ENCODE measurements at regions not wholly inside any gene's neighbourhood (a gene's known extent, or its start where the extent isn't known, plus 50 kb on each side); places are given as distances from the start of the nearest gene placed in this dataset.

DNA sequence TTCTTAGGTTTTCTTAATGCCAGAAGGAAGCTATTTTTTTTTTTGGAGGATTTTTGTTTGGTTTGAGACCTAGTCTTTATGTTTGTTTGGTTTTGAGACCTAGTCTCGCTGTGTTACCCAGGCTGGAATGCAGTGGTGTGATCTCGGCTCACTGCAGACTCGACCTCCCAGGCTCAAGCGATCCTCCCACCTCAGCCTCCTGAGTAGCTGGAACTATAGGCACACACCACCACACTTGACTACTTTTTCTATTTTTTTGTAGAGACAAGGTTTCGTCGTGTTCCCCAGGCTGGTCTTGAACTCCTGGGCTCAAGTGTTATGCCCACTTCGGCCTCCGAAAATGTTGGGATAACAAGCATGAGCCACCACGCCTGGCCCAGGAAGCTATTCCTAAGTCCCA lies 67.8 kb upstream of the NHSL1 start:
- no peak for TF ChIP-seq ZBTB21 (tag by site-specific recombination; IDR thresholded peaks at IDR 0.05)
- TF ChIP-seq, protein P1, sequence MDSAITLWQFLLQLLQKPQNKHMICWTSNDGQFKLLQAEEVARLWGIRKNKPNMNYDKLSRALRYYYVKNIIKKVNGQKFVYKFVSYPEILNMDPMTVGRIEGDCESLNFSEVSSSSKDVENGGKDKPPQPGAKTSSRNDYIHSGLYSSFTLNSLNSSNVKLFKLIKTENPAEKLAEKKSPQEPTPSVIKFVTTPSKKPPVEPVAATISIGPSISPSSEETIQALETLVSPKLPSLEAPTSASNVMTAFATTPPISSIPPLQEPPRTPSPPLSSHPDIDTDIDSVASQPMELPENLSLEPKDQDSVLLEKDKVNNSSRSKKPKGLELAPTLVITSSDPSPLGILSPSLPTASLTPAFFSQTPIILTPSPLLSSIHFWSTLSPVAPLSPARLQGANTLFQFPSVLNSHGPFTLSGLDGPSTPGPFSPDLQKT (IDR thresholded peaks at IDR 0.05; ENCODE audit: borderline replicate concordance, low read depth, low read length): no peak
- TF ChIP-seq SP2 (tag by site-specific recombination; IDR thresholded peaks at IDR 0.05): no peak
- TF ChIP-seq, protein P2, sequence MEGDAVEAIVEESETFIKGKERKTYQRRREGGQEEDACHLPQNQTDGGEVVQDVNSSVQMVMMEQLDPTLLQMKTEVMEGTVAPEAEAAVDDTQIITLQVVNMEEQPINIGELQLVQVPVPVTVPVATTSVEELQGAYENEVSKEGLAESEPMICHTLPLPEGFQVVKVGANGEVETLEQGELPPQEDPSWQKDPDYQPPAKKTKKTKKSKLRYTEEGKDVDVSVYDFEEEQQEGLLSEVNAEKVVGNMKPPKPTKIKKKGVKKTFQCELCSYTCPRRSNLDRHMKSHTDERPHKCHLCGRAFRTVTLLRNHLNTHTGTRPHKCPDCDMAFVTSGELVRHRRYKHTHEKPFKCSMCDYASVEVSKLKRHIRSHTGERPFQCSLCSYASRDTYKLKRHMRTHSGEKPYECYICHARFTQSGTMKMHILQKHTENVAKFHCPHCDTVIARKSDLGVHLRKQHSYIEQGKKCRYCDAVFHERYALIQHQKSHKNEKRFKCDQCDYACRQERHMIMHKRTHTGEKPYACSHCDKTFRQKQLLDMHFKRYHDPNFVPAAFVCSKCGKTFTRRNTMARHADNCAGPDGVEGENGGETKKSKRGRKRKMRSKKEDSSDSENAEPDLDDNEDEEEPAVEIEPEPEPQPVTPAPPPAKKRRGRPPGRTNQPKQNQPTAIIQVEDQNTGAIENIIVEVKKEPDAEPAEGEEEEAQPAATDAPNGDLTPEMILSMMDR (tag by site-specific recombination; IDR thresholded peaks at IDR 0.05): no peak
- TF ChIP-seq, protein P3, sequence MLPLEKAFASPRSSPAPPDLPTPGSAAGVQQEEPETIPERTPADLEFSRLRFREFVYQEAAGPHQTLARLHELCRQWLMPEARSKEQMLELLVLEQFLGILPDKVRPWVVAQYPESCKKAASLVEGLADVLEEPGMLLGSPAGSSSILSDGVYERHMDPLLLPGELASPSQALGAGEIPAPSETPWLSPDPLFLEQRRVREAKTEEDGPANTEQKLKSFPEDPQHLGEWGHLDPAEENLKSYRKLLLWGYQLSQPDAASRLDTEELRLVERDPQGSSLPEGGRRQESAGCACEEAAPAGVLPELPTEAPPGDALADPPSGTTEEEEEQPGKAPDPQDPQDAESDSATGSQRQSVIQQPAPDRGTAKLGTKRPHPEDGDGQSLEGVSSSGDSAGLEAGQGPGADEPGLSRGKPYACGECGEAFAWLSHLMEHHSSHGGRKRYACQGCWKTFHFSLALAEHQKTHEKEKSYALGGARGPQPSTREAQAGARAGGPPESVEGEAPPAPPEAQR (tag by site-specific recombination; IDR thresholded peaks at IDR 0.05): no peak
- TF ChIP-seq ZNF777 (tag by site-specific recombination; IDR thresholded peaks at IDR 0.05; ENCODE audit: borderline replicate concordance): no peak
- TF ChIP-seq, protein P4, sequence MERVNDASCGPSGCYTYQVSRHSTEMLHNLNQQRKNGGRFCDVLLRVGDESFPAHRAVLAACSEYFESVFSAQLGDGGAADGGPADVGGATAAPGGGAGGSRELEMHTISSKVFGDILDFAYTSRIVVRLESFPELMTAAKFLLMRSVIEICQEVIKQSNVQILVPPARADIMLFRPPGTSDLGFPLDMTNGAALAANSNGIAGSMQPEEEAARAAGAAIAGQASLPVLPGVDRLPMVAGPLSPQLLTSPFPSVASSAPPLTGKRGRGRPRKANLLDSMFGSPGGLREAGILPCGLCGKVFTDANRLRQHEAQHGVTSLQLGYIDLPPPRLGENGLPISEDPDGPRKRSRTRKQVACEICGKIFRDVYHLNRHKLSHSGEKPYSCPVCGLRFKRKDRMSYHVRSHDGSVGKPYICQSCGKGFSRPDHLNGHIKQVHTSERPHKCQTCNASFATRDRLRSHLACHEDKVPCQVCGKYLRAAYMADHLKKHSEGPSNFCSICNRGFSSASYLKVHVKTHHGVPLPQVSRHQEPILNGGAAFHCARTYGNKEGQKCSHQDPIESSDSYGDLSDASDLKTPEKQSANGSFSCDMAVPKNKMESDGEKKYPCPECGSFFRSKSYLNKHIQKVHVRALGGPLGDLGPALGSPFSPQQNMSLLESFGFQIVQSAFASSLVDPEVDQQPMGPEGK (tag by site-specific recombination; IDR thresholded peaks at IDR 0.05): no peak
- TF ChIP-seq ZNF140 (tag by site-specific recombination; IDR thresholded peaks at IDR 0.05): no peak

Data from HEK293 (cell line).